Heart left ventricle (tissue), 13 donors: ENCODE measurements at regions not wholly inside any gene's neighbourhood (a gene's known extent, or its start where the extent isn't known, plus 50 kb on each side); places are given as distances from the start of the nearest gene placed in this dataset.

Experiments
- POLR2A ChIP-seq, 2 donors: fragments of 450-650 bp; IDR thresholded peaks; one replicate each; pipeline ENCODE4 v1.6.1; 2017; ENCODE audit warnings: antibody characterized with exemption in 2 of 2, mild to moderate bottlenecking in 2 of 2, moderate library complexity in 2 of 2
- TF ChIP-seq, protein P1 (sequence below), 12 donors: fragments of 200-600 bp; sonication (generic) in 4 of 12; IDR thresholded peaks; one replicate each; pipeline versions ENCODE4 v1.5.0 to v1.8.0; 2018 to 2022; ENCODE audit warnings: antibody characterized with exemption in 12 of 12, mild to moderate bottlenecking in 5 of 12
- donor health status: ischemic (EF 13 %, LVEDD 7.1; RV severe dilation, severe dysfunction).
- donor health status: DM: no; HTN: yes; CAD: no.
- donor health status: DM: no; HTN: no; CAD: no.
- donor health status: ischemic (EF 25% LVEDD 6.9; RV normal size, moderate dysfunction).
- donor health status: ischemic (EF 25% LVEDD 5.7; RV mildly dilated, moderate dysfunction).
- donor health status: ischemic (EF 35%, LVEDD 5.7; RV mildly dilated, moderate dysfunction).
- donor health status: nonischemic (EF 11% LVEDD 7.7; RV severe dilation, severe dysfunction).
- donor health status: DM: yes; HTN: yes; CAD: no.
- donor health status: PGD.
- donor health status: ischemic (EF 29% LVEDD 5.4; RV normal size, mild dysfunction).
- donor health status: nonischemic (EF 23%, LVEDD 6.1; RV moderate dilation, normal function).

- TF ChIP-seq, protein P1, sequence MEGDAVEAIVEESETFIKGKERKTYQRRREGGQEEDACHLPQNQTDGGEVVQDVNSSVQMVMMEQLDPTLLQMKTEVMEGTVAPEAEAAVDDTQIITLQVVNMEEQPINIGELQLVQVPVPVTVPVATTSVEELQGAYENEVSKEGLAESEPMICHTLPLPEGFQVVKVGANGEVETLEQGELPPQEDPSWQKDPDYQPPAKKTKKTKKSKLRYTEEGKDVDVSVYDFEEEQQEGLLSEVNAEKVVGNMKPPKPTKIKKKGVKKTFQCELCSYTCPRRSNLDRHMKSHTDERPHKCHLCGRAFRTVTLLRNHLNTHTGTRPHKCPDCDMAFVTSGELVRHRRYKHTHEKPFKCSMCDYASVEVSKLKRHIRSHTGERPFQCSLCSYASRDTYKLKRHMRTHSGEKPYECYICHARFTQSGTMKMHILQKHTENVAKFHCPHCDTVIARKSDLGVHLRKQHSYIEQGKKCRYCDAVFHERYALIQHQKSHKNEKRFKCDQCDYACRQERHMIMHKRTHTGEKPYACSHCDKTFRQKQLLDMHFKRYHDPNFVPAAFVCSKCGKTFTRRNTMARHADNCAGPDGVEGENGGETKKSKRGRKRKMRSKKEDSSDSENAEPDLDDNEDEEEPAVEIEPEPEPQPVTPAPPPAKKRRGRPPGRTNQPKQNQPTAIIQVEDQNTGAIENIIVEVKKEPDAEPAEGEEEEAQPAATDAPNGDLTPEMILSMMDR (IDR thresholded peaks at IDR 0.05): no peak
- no peak for TF ChIP-seq POLR2A (IDR thresholded peaks at IDR 0.05)
Measured at GRCh38 chr2:3956406-3956805, 253.0 kb downstream of the DCDC2C start.
